H9 (cell line): ENCODE measurements at regions not wholly inside any gene's neighbourhood (a gene's known extent, or its start where the extent isn't known, plus 50 kb on each side); places are given as distances from the start of the nearest gene placed in this dataset.

ENCODE experiments used
- DNase-seq: peaks from one replicate; pipeline ENCODE4 v3.0.0-alpha.2; 2017
- H2AFZ ChIP-seq: one replicate; pipeline ENCODE4 v1.6.1; 2013; ENCODE audit warnings: mild to moderate bottlenecking, low read length, control low read depth, moderate library complexity
- H2AK5ac ChIP-seq: 2 replicates; pipeline ENCODE4 v1.6.1; 2013; ENCODE audit warnings: low read length, control low read depth, mixed read lengths; ENCODE audit not compliant: insufficient read length
- H2BK120ac ChIP-seq: one replicate; pipeline ENCODE4 v1.6.1; 2013; ENCODE audit warnings: low read depth, mild to moderate bottlenecking, low read length, control low read depth, inconsistent platforms; ENCODE audit not compliant: poor library complexity, severe bottlenecking
- H2BK12ac ChIP-seq: 2 replicates; pipeline ENCODE4 v1.6.1; 2013; ENCODE audit warnings: low read length, control low read depth, mixed read lengths, low read depth; ENCODE audit not compliant: insufficient read length
- H2BK15ac ChIP-seq: 2 replicates; pipeline ENCODE4 v1.6.1; 2013; ENCODE audit warnings: low read depth, low read length, control low read depth
- H2BK20ac ChIP-seq: one replicate; pipeline ENCODE4 v1.6.1; 2013; ENCODE audit warnings: low read depth, mild to moderate bottlenecking, low read length, control low read depth, inconsistent platforms; ENCODE audit not compliant: poor library complexity, severe bottlenecking
- H2BK5ac ChIP-seq: 2 replicates; pipeline ENCODE4 v1.6.1; 2013; ENCODE audit warnings: low read length, control low read depth, mixed read lengths; ENCODE audit not compliant: insufficient read length
- H3K14ac ChIP-seq: 2 replicates; pipeline ENCODE4 v1.6.1; 2013; ENCODE audit warnings: low read length, control low read depth; ENCODE audit not compliant: insufficient read depth
- H3K18ac ChIP-seq: 2 replicates; pipeline ENCODE4 v1.6.1; 2013; ENCODE audit warnings: low read depth, mild to moderate bottlenecking, mixed read lengths, low read length, control low read depth; ENCODE audit not compliant: insufficient read length
- H3K23ac ChIP-seq: 2 replicates; pipeline ENCODE4 v1.6.1; 2013; ENCODE audit warnings: low read length, control low read depth, mixed read lengths, low read depth; ENCODE audit not compliant: insufficient read length
- H3K23me2 ChIP-seq: 2 replicates; pipeline ENCODE4 v1.6.1; 2013; ENCODE audit warnings: low read depth, mild to moderate bottlenecking, mixed read lengths, low read length, control low read depth; ENCODE audit not compliant: insufficient read length, poor library complexity, severe bottlenecking
- H3K27ac ChIP-seq: 2 replicates; pipeline ENCODE4 v1.5.1; 2013; ENCODE audit warnings: low read length, control low read depth, mixed read lengths, low read depth; ENCODE audit not compliant: insufficient read length
- H3K27me3 ChIP-seq: 2 replicates; pipeline ENCODE4 v1.6.1; 2013; ENCODE audit warnings: low read length, control low read depth, inconsistent platforms; ENCODE audit not compliant: insufficient read depth
- H3K4ac ChIP-seq: 2 replicates; pipeline ENCODE4 v1.6.1; 2013; ENCODE audit warnings: low read depth, mild to moderate bottlenecking, control low read depth, inconsistent platforms, low read length, moderate library complexity
- H3K4me1 ChIP-seq: 2 replicates; pipeline ENCODE4 v1.6.1; 2013; ENCODE audit warnings: low read length, control low read depth, inconsistent platforms; ENCODE audit not compliant: insufficient read depth
- H3K4me2 ChIP-seq: 2 replicates; pipeline ENCODE4 v1.6.1; 2013; ENCODE audit warnings: low read length, control low read depth, mixed read lengths; ENCODE audit not compliant: insufficient read length, insufficient read depth
- H3K56ac ChIP-seq: 2 replicates; pipeline ENCODE4 v1.6.1; 2013; ENCODE audit warnings: low read depth, mild to moderate bottlenecking, mixed read lengths, low read length, control low read depth; ENCODE audit not compliant: insufficient read length
- H3K79me1 ChIP-seq: 2 replicates; pipeline ENCODE4 v1.6.1; 2013; ENCODE audit warnings: low read depth, mild to moderate bottlenecking, moderate library complexity, low read length, control low read depth, inconsistent platforms; ENCODE audit not compliant: insufficient read depth, poor library complexity, severe bottlenecking
- H3K79me2 ChIP-seq: 2 replicates; pipeline ENCODE4 v1.6.1; 2013; ENCODE audit warnings: low read length, control low read depth, inconsistent platforms; ENCODE audit not compliant: insufficient read depth
- H3K9ac ChIP-seq: 2 replicates; pipeline ENCODE4 v1.6.1; 2013; ENCODE audit warnings: low read length, control low read depth, mixed read lengths; ENCODE audit not compliant: insufficient read length; ENCODE audit errors: extremely low read depth
- H3K9me3 ChIP-seq: one replicate; pipeline ENCODE4 v1.6.1; 2013; ENCODE audit warnings: low read depth, low read length, inconsistent platforms; ENCODE audit not compliant: control insufficient read depth
- H3T11ph ChIP-seq: one replicate; pipeline ENCODE4 v1.6.1; 2013; ENCODE audit warnings: mild to moderate bottlenecking, low read length, control low read depth, inconsistent platforms
- H4K20me1 ChIP-seq: one replicate; pipeline ENCODE4 v1.6.1; 2013; ENCODE audit not compliant: control insufficient read depth, insufficient read length, insufficient read depth
- H4K5ac ChIP-seq: 2 replicates; pipeline ENCODE4 v1.6.1; 2013; ENCODE audit warnings: low read depth, mild to moderate bottlenecking, mixed read lengths, low read length, control low read depth; ENCODE audit not compliant: insufficient read length
- H4K8ac ChIP-seq: replicated peaks from 2 replicates; pipeline ENCODE4 v1.6.1; 2013; ENCODE audit warnings: low read length, control low read depth, mixed read lengths, low read depth; ENCODE audit not compliant: insufficient read length
- H4K91ac ChIP-seq: 2 replicates; pipeline ENCODE4 v1.6.1; 2013; ENCODE audit warnings: low read depth, mild to moderate bottlenecking, moderate library complexity, mixed read lengths, low read length, control low read depth; ENCODE audit not compliant: insufficient read length
- H3K27ac Mint-ChIP-seq, 3 experiments: 2 replicates in 2 of 3; 3 replicates in 1 of 3; pipeline ENCODE4 v1.8.0; 2020 to 2021; ENCODE audit warnings: mixed read lengths in 3 of 3, mild to moderate bottlenecking in 1 of 3, moderate library complexity in 1 of 3
- H3K27me3 Mint-ChIP-seq: 2 replicates; pipeline ENCODE4 v1.8.0; 2021; ENCODE audit warnings: low read depth, mild to moderate bottlenecking, moderate library complexity, mixed read lengths
- H3K36me3 Mint-ChIP-seq, 3 experiments: 2 replicates in 2 of 3; 3 replicates in 1 of 3; pipeline ENCODE4 v1.8.0; 2020 to 2021; ENCODE audit warnings: low read depth in 3 of 3, mixed read lengths in 3 of 3; ENCODE audit not compliant: insufficient read depth in 1 of 3
- H3K4me1 Mint-ChIP-seq, 2 experiments: 2 replicates each; pipeline ENCODE4 v1.8.0; 2020; ENCODE audit warnings: mixed read lengths in 2 of 2
- H3K4me3 Mint-ChIP-seq, 2 experiments: 2 replicates in 1 of 2; 3 replicates in 1 of 2; pipeline ENCODE4 v1.8.0; 2020 to 2021; ENCODE audit warnings: mild to moderate bottlenecking in 2 of 2, mixed read lengths in 2 of 2, moderate library complexity in 1 of 2
- H3K9me3 Mint-ChIP-seq, 2 experiments: 2 replicates in 1 of 2; 3 replicates in 1 of 2; pipeline ENCODE4 v1.8.0; 2020; ENCODE audit warnings: mild to moderate bottlenecking in 2 of 2, mixed read lengths in 2 of 2, moderate library complexity in 1 of 2
- WGBS: extraction: QIAGEN DNeasy Blood & Tissue Kit; methylation state at CpG from one replicate; pipeline ENCODE4 v1.1.7; 2013; ENCODE audit warnings: missing lambda C conversion rate, low lambda C conversion rate, mixed read lengths; ENCODE audit not compliant: insufficient read length; ENCODE audit errors: extremely low coverage; 5-methylcytosine and 5-hydroxymethylcytosine counted together
- TF ChIP-seq, protein P1 (sequence below): fragments of 200-600 bp; sonication (generic); conservative IDR thresholded peaks from 3 replicates; pipeline ENCODE4 v1.8.0; 2021; ENCODE audit warnings: antibody characterized with exemption, mild to moderate bottlenecking

DNA sequence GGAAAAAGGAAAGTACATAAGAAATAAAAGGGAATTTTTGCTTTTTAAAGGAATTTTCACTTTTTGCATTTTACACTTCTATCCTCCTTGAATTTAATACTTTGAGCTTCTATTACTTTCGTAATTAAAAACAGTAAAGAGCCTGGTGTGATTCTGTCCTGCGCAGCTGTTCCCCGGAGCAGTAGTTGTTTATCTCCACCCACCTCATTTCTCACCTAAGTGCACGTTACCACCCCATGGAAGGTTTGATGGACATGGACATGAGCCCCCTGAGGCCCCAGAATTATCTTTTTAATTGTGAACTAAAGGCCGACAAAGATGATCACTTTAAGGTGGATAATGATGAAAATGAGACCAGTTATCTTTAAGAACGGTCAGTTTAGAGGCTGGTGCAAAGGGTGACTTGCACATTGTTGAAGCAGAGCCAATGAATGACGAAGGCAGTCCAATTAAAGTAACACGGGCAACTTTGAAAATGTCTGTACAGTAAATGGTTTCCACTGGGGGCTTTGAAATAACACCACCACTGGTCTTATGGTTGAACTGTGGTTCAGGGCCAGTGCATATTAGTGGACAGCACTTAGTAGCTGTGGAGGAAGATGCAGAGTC lies 52.1 kb upstream of the TEX13D start:
- Histone ChIP-seq H3K18ac (no peak overlapping the region), H3K27me3 (no peaks in the 10 kb centered on the region), H2BK15ac (no peak overlapping the region), H3K23me2 (no peaks in the 10 kb centered on the region), H2AK5ac (no peak overlapping the region), H3K4me1 (no peaks in the 10 kb centered on the region), H3K79me2 (no peaks in the 10 kb centered on the region), H3K27ac (no peak overlapping the region), H3K23ac (no peak overlapping the region), H3K56ac (no peak overlapping the region), H2BK5ac (no peak overlapping the region), H2BK120ac (no peak overlapping the region), H2AFZ (no peak overlapping the region), H3K9me3 (peaks cover 9% of the 10 kb centered on the region), H3T11ph (no peak overlapping the region), H3K4me2 (no peak overlapping the region), H4K5ac (no peak overlapping the region), H4K8ac (no peak overlapping the region), H3K79me1 (no peaks in the 10 kb centered on the region), H3K4ac (no peak overlapping the region), H2BK20ac (no peak overlapping the region), H3K14ac (no peak overlapping the region), H2BK12ac (no peak overlapping the region), H4K20me1 (no peaks in the 10 kb centered on the region), H4K91ac (no peak overlapping the region), H3K9ac (no peak overlapping the region)
- Mint-ChIP-seq H3K4me1 (no peaks in the 10 kb centered on the region), H3K4me3 (no peak overlapping the region), H3K27ac (no peak overlapping the region; a peak in 1 of 7 replicates), H3K27me3 (no peaks in the 10 kb centered on the region), H3K36me3 (no peaks in the 10 kb centered on the region), H3K9me3 (peaks cover 0 to 3% of the 10 kb centered on the region in 2 experiments; a peak in 4 of 5 replicates)
- no peak for DNase-seq
- TF ChIP-seq, protein P1, sequence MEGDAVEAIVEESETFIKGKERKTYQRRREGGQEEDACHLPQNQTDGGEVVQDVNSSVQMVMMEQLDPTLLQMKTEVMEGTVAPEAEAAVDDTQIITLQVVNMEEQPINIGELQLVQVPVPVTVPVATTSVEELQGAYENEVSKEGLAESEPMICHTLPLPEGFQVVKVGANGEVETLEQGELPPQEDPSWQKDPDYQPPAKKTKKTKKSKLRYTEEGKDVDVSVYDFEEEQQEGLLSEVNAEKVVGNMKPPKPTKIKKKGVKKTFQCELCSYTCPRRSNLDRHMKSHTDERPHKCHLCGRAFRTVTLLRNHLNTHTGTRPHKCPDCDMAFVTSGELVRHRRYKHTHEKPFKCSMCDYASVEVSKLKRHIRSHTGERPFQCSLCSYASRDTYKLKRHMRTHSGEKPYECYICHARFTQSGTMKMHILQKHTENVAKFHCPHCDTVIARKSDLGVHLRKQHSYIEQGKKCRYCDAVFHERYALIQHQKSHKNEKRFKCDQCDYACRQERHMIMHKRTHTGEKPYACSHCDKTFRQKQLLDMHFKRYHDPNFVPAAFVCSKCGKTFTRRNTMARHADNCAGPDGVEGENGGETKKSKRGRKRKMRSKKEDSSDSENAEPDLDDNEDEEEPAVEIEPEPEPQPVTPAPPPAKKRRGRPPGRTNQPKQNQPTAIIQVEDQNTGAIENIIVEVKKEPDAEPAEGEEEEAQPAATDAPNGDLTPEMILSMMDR: no peak
- no CpG with 5 or more reads among the region's 8 CpGs for WGBS
